ENCODE measurements at regions not wholly inside any gene's neighbourhood (a gene's known extent, or its start where the extent isn't known, plus 50 kb on each side); places are given as distances from the start of the nearest gene placed in this dataset.

DNA sequence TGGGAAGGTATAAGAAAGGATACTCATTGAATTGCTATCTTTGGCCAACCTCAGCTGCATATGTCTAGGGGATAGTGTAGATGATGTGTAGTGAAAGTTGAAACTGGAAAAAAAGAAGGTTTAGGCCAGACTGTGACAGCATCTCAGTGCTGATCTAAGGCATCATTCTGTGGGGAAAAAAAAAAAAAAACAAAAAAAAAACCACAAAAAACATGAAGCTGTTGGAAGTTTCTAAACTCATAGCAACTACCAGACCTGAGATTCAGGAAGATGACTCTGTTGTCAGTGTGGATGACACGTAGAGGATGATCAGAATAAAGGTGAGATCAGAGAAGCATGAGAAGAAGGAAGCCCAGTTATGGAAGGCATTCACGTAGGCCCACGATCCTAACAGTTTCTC is 100.8 kb upstream of the CNKSR3 start:
- POLR2A ChIA-PET: no interaction called here
- ATAC-seq: no peak

DNA sequence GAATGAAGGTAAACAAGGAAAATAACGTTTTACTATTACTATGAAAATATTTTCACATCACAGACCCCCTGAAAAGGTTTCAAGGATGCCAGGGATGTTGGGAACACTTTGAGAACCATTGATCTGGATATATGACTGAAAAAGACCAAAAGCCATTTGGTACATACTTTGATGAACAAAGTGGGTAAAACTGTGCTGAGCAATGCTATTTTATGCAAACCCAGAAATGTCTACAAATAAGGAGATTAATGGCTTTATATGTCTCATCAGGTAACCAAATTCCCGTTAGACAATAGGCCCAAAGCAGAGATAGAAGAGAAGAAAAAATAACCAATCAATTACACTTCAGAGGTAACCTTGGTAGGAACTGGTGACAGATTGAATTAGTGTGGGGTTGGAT is 101.4 kb upstream of the CNKSR3 start:
- DNase-seq: no peak
- Mint-ChIP-seq H3K4me3 (no peak overlapping the region), H3K36me3 (ENCODE audit: low read depth) (no peaks in the 10 kb centered on the region), H3K27me3 (peaks cover 3% of the 10 kb centered on the region), H3K9me3 (no peaks in the 10 kb centered on the region), H3K4me1 (ENCODE audit: low read depth) (peaks cover 14% of the 10 kb centered on the region), H3K27ac (no peak overlapping the region)
- TF ChIP-seq, protein P1, sequence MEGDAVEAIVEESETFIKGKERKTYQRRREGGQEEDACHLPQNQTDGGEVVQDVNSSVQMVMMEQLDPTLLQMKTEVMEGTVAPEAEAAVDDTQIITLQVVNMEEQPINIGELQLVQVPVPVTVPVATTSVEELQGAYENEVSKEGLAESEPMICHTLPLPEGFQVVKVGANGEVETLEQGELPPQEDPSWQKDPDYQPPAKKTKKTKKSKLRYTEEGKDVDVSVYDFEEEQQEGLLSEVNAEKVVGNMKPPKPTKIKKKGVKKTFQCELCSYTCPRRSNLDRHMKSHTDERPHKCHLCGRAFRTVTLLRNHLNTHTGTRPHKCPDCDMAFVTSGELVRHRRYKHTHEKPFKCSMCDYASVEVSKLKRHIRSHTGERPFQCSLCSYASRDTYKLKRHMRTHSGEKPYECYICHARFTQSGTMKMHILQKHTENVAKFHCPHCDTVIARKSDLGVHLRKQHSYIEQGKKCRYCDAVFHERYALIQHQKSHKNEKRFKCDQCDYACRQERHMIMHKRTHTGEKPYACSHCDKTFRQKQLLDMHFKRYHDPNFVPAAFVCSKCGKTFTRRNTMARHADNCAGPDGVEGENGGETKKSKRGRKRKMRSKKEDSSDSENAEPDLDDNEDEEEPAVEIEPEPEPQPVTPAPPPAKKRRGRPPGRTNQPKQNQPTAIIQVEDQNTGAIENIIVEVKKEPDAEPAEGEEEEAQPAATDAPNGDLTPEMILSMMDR (IDR thresholded peaks at IDR 0.05): no peak
- CTCF ChIA-PET: no interaction called here
- intact Hi-C loops (cut with micrococcal nuclease): no loop called here
- POLR2A ChIA-PET: no interaction called here
- no peak for ATAC-seq

More for the DNA sequence above, 100.8 kb upstream of the CNKSR3 start:
- peaks cover 20% of the 10 kb centered on the region for H3K4me1 Mint-ChIP-seq (ENCODE audit: low read depth)
- H3K27me3 Mint-ChIP-seq: peaks cover 3% of the 10 kb centered on the region
- H3K9me3 Mint-ChIP-seq: no peaks in the 10 kb centered on the region
- CTCF ChIA-PET: no interaction called here
- TF ChIP-seq, protein P1 (IDR thresholded peaks at IDR 0.05): no peak
- intact Hi-C loops (cut with micrococcal nuclease): no loop called here
- H3K27ac Mint-ChIP-seq: no peak overlapping the region
- H3K4me3 Mint-ChIP-seq: no peak overlapping the region
- DNase-seq: no peak
- H3K36me3 Mint-ChIP-seq (ENCODE audit: low read depth): no peaks in the 10 kb centered on the region

DNA sequence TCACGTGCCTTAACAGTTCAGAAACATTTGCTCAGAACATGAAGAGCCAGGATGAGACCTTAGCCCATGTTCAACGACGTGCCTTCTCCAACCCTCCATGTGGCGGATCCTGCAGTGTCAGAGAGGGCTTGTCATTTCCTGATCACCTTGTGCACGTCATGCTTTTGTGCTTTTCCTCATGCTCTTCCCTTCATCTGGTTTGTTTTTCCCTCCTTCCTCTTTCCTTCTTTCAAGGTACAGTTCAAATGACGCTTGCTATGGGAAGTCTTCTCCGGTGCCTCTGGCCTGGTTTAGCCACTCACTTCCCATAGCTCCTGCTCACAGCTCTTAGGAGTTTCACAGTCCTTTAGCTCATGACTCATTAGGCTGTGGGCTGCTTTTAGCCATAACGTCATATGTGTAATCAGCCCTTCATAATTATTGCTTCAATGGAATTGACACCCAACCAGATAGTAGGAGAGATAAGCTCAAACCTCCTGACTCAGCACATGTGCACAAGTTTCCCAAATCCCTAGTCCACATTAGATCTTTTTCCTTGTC is 102.7 kb upstream of the CNKSR3 start:
- peak; percentile 30 for ATAC-seq
- H3K4me1 Mint-ChIP-seq (ENCODE audit: low read depth): peaks cover 3% of the 10 kb centered on the region
- TF ChIP-seq, protein P1 (IDR thresholded peaks at IDR 0.05): no peak
- H3K4me3 Mint-ChIP-seq: no peak overlapping the region
- ChIA-PET CTCF (no interaction called here), POLR2A (no interaction called here)
- H3K27ac Mint-ChIP-seq: no peak overlapping the region
- H3K36me3 Mint-ChIP-seq (ENCODE audit: low read depth): no peaks in the 10 kb centered on the region
- no peak for DNase-seq
- H3K27me3 Mint-ChIP-seq: peaks cover 3% of the 10 kb centered on the region
- H3K9me3 Mint-ChIP-seq: no peaks in the 10 kb centered on the region
- intact Hi-C loops (cut with micrococcal nuclease): no loop called here

DNA sequence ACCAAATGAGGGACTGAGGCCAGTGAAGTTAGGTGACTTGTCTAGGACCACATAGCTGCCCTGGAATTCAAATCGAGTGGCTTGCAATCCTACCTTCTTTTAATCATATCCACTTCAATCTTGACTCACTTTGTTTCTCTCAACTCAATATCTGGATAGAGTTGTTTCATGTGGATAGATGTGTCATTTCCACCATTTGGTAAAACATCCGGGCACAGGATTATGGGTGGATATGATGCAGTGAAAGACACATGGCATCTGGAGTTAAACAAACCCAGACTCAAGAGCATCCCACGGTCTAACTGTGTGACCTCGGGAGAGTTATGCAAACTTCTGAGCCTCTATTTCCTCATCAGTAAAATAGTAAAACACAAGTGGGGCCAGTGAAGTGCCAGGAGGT is 103.6 kb upstream of the CNKSR3 start:
- Mint-ChIP-seq H3K4me1 (ENCODE audit: low read depth) (peaks cover 3% of the 10 kb centered on the region), H3K4me3 (no peak overlapping the region), H3K27me3 (peaks cover 3% of the 10 kb centered on the region), H3K36me3 (ENCODE audit: low read depth) (no peaks in the 10 kb centered on the region), H3K27ac (no peak overlapping the region), H3K9me3 (no peaks in the 10 kb centered on the region)
- ChIA-PET CTCF (no interaction called here), POLR2A (interaction anchor here (1.2 kb wide), 1 partner anchor 26 kb away, joined by 3 read pairs; no protein-coding TSS in a partner anchor)
- TF ChIP-seq, protein P1 (IDR thresholded peaks at IDR 0.05): no peak
- intact Hi-C loops (cut with micrococcal nuclease): no loop called here
- DNase-seq (no peak), ATAC-seq (no peak)

DNA sequence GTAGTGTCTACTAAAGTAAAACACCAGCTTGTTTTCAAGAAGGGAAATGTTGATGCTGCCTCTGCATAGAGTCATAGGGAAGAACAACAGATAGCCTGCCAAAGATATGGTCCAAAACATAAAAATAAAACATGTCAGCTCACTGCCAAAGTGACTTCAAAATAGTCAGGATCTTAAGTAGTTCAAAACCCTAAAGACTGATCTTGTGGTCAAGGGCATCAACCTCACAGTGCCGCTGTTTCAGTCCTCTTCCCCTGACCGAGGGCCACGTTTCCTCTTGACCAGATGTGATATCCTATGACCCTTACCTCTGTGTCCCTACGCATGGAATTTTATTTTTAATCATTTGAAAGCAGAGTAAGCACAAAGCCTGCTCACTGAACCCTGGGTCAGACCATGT is 104.2 kb upstream of the CNKSR3 start:
- H3K9me3 Mint-ChIP-seq: no peaks in the 10 kb centered on the region
- H3K27ac Mint-ChIP-seq: no peak overlapping the region
- intact Hi-C loops (cut with micrococcal nuclease): no loop called here
- DNase-seq (no peak), ATAC-seq (no peak)
- H3K27me3 Mint-ChIP-seq: peaks cover 6% of the 10 kb centered on the region
- H3K4me1 Mint-ChIP-seq (ENCODE audit: low read depth): peaks cover 3% of the 10 kb centered on the region
- ChIA-PET POLR2A (interaction anchor here (1.2 kb wide), 2 partner anchors 26 to 372 kb away, joined by 3 read pairs; no protein-coding TSS in a partner anchor), CTCF (no interaction called here)
- H3K4me3 Mint-ChIP-seq: no peak overlapping the region
- H3K36me3 Mint-ChIP-seq (ENCODE audit: low read depth): no peaks in the 10 kb centered on the region
- TF ChIP-seq, protein P1 (IDR thresholded peaks at IDR 0.05): no peak
